AG04450 (cell line): ENCODE measurements at regions not wholly inside any gene's neighbourhood (a gene's known extent, or its start where the extent isn't known, plus 50 kb on each side); places are given as distances from the start of the nearest gene placed in this dataset.

Experiments used
- CTCF ChIA-PET: fragments of 300-600, 350-600 bp; formaldehyde crosslinking; extraction: SDS; loops from one replicate; lab custom pipeline; 2022; ENCODE audit warnings: antibody characterized with exemption, inconsistent platforms; lab: Charles Lee
- POLR2A ChIA-PET: fragments of 350-600 bp; formaldehyde crosslinking; extraction: SDS; loops from one replicate; lab custom pipeline; 2021; ENCODE audit warnings: antibody characterized with exemption, inconsistent platforms; lab: Yijun Ruan, JAX
- DNase-seq: peaks from one replicate; pipeline ENCODE4 v3.0.0-alpha.2; 2011; ENCODE audit warnings: low read depth, low spot score
- H3K27ac ChIP-seq: one replicate; pipeline ENCODE4 v1.5.1; 2012; ENCODE audit warnings: low read depth, low read length, control low read depth
- H3K27me3 ChIP-seq: one replicate; pipeline ENCODE4 v1.6.0; 2012; ENCODE audit warnings: low read length; ENCODE audit not compliant: control insufficient read depth, insufficient read depth
- H3K4me3 ChIP-seq: 2 replicates; pipeline ENCODE4 v1.5.1; 2011; ENCODE audit warnings: mild to moderate bottlenecking, low read depth, low read length, control low read depth
- H3K9me3 ChIP-seq: 2 replicates; pipeline ENCODE4 v1.5.1; 2012; ENCODE audit warnings: low read length; ENCODE audit not compliant: control insufficient read depth, insufficient read depth
- CTCF ChIP-seq: IDR thresholded peaks from 2 replicates; pipeline ENCODE4 v1.5.1; 2011; ENCODE audit warnings: low read depth, low read length, control low read depth, inconsistent platforms

GRCh38 chr18:6580401-6580800 is 149.1 kb upstream of the ARHGAP28 start:
- DNase-seq: no peak
- TF ChIP-seq CTCF: no peak
- Histone ChIP-seq H3K27ac (no peak overlapping the region), H3K4me3 (no peak overlapping the region), H3K9me3 (no peaks in the 10 kb centered on the region), H3K27me3 (no peaks in the 10 kb centered on the region)
- ChIA-PET CTCF (no interaction called here), POLR2A (no interaction called here)

GRCh38 chr18:6589923-6590322 is 139.6 kb upstream of the ARHGAP28 start:
- POLR2A ChIA-PET: no interaction called here

GRCh38 chr18:6590326-6590725 is 139.2 kb upstream of the ARHGAP28 start:
- H3K27me3 ChIP-seq: no peaks in the 10 kb centered on the region
- no peaks in the 10 kb centered on the region for H3K9me3 ChIP-seq
- H3K27ac ChIP-seq: no peak overlapping the region
- POLR2A ChIA-PET: no interaction called here
- no peak overlapping the region for H3K4me3 ChIP-seq
- DNase-seq: no peak
- no peak for TF ChIP-seq CTCF
- CTCF ChIA-PET: no interaction called here

More at GRCh38 chr18:6589923-6590322, 139.6 kb upstream of the ARHGAP28 start:
- Histone ChIP-seq H3K9me3 (no peaks in the 10 kb centered on the region), H3K4me3 (no peak overlapping the region), H3K27me3 (no peaks in the 10 kb centered on the region), H3K27ac (no peak overlapping the region)
- no peak for TF ChIP-seq CTCF
- no peak for DNase-seq
- CTCF ChIA-PET: no interaction called here

GRCh38 chr18:6591491-6591890 is 138.0 kb upstream of the ARHGAP28 start:
- peaks cover 2% of the 10 kb centered on the region for H3K27me3 ChIP-seq
- no peaks in the 10 kb centered on the region for H3K9me3 ChIP-seq
- POLR2A ChIA-PET: no interaction called here
- no peak overlapping the region for H3K27ac ChIP-seq
- CTCF ChIA-PET: no interaction called here
- DNase-seq: no peak
- no peak for TF ChIP-seq CTCF
- no peak overlapping the region for H3K4me3 ChIP-seq

- Histone ChIP-seq H3K27ac (no peak overlapping the region), H3K9me3 (no peaks in the 10 kb centered on the region), H3K27me3 (peaks cover 2% of the 10 kb centered on the region), H3K4me3 (no peak overlapping the region)
- TF ChIP-seq CTCF: no peak
- POLR2A ChIA-PET: no interaction called here
- CTCF ChIA-PET: no interaction called here
- DNase-seq: no peak
These were observed 137.0 kb upstream of the ARHGAP28 start for GRCh38 chr18:6592522-6592921.
